Activated CD4-positive, alpha-beta T cell treated with anti-CD3 and anti-CD28 coated beads for 24 hours (primary cell): ENCODE measurements at regions not wholly inside any gene's neighbourhood (a gene's known extent, or its start where the extent isn't known, plus 50 kb on each side); places are given as distances from the start of the nearest gene placed in this dataset.
"Not testable (repeated sequence)": the region's sequence is repeated elsewhere in the genome, so short reads cannot be mapped to it uniquely, and the experiment has no call there.

Source experiments
- DNase-seq, 2 donors: peaks; one replicate each; pipeline ENCODE4 v3.0.0-alpha.2; 2020; ENCODE audit warnings: low read depth in 2 of 2

DNA sequence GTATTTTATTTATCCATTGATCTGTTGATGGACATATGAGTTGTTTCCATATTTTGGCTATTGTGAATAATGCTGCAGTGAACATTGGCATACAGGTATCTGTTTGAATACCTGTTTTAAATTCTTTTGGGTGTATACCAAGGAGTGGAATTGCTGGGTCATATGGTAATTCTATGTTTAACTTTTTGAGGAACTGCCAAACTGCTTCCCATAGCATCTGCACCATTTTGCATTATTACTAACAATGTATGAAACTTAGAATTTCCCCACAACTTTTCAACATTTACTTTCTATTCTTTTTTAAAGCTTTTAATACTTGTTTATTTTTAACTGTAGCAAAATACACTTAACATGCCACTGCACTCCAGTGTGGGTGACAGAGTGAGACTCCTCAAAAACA is 57.0 kb upstream of the MSN start:
- DNase-seq: no peak

DNA sequence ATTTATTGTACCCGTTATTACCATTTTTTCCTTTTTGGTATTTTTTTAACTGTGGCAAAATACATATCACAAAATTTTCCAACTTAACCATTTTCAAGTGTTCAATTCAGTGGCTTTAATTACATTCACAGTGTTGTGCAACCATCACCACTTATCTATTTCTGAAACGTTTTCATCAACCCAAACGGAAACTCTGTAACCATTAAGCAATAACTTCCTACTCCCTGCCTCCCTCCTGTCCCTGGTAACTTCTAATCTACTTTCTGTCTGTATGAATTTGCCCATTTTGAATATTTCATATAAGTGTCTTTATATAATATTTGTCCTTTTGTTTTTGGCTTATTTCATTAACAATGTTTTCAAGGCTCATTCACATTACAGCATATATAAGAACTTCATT is 57.4 kb upstream of the MSN start:
- no peak for DNase-seq

DNA sequence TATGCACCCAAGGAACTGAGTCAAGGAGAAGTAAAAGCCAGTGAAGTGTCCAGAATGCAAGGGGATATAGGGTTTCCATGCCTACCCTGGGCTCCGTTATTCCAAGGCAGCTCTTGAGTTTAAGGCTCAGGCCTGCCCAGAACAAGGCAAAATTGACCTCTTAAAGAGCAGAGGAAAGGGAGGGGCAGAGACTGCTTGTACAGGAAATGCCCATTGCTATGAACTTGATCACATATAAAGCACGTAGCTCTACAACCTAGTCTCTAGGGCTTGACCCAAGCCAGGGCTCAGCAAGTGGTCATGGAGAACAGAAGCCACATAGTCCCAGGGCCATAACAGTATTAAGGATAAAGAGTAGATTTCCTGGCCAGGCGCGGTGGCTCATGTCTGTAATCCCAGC is 58.2 kb upstream of the MSN start:
- no peak for DNase-seq

DNA sequence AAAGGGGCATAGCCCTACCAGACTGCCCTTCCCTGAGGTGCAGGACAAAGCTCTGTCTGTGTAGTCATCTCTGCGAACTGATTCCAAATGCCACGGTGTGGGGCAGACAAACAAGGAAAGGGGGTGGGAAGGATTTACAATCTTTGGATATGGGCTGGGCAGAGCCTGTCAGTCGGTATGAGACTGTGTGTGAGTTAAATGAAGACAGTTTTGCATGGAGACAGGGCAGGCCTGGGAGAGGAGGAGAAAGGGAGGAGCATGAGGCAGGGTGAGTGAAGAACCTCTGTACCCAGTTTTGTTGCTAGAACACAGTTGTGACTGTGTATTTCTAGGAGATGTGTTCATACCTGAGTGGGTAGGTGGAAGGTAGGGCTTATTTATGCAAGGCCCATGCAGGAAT is 59.4 kb upstream of the MSN start:
- no peak for DNase-seq

DNA sequence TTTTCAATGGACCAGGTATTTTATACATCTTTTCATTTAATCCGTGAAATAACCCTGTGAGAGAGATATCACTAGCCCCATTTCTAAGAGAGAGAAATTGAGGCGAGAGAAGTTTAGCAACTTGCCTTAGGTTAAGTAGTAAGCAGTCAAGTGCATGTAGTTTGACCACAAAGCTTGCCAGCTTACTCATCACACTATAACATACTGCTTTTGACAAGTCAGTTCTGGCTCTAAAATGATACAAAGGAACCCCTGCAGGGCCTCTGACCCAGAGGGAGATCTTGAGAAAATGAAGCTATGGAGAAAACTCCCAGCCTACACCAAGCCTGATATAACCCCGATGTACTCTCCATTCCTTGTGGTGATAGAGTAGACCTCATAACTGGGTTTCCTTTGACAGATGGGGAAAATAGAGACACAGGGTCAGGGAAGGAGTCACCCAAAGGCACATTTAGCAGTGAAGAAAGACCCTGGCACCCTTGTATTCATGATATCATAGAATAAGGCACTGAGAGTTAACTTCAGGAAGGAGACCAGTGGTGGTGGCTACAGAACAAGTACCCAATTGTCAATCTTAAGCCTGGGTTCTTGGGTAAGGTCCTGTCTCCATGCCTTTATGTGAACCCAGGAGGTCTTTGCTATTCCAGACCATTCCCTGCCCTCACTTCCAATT is 60.2 kb upstream of the MSN start:
- no peak for DNase-seq

DNA sequence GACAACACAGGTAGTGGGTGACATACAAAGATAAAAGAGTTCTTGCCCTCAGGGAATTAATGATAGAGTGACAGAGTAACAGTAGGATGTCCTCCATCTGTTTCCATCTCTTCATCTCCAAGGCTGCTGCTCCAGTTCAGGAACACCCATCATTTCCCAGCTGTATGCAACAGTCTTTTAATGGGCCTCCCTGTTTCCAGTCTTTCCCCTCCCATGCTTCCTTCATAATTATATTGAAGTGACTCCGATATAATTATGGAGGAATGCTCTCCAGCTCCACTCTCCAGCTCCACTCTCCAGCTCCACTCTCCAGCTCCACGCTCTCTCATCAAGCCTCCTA is 65.3 kb upstream of the MSN start:
- DNase-seq: no peak

DNA sequence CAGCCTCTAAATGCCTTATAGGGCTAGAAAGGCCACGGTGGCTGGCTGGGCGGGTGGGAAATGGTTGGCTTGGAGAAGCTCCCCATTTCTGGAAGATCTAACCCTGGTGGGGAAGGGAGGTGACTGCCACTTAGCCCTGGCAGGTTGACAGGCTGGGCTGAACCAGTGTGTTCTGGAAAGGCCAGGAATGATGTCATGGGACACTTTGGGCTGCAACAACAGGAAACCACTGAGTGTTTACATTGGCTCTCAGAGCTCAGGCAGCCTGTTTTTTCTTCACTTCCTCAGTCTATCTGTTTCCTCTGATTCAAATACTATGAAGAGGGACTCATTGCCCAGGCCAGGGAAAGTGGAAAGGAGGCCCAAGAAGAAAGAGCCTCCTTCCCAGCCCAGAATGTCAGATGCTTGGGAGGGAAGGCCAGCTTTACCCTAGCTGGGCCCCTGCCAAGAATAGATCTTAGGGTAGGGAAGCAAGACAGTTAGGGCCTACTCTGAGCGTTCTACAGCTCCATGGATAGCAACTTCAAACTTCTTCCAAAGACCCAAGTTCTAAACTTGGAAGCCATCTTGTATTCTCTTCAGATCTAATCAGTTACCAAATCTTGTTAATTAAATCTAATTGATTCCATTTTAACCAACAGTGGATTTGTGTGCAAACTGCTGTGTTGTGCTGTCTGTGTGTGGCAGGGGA is 65.8 kb upstream of the MSN start:
- peak in 1 of 2 donors; percentile 16 for DNase-seq

DNA sequence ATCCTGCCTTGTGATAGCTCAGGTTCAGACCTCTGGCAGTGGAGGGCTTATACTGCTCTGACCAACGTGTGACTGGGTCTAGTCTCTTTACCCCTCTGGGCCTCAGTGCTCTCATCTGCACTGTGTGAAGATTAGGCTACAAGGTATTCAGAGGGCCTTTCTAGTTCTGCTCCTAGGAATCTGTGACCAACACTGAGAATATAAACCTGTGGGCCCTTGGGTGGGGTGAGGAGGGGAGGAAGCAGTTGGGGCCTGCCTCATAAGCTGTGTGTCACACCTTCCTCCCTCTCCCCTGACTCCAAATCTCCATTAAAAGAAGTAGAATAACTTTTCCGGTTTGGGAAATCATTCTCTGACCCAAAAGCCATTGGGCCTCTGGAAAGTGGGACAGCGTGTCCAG is 66.3 kb upstream of the MSN start:
- no peak for DNase-seq

DNA sequence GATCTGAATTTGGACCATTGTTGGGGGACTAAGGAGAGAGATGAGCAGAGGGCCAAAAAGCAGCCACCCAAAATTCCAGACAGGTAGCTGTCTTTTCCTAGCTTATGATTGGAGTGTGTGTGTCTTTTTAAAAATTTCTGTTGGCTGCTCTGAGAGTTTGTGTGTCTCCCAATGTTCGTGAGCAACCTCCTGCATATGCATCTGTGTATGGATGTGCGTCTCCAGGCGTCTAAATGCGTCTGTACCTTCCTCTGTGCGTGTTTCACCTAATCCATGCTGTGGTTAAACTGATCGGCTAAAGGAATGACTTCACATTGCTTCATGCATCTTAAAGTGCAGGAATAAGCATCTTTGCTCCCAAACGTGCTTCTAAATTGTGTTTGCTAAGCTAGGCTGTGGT is 65.5 kb upstream of the LAS1L start:
- no peak for DNase-seq

DNA sequence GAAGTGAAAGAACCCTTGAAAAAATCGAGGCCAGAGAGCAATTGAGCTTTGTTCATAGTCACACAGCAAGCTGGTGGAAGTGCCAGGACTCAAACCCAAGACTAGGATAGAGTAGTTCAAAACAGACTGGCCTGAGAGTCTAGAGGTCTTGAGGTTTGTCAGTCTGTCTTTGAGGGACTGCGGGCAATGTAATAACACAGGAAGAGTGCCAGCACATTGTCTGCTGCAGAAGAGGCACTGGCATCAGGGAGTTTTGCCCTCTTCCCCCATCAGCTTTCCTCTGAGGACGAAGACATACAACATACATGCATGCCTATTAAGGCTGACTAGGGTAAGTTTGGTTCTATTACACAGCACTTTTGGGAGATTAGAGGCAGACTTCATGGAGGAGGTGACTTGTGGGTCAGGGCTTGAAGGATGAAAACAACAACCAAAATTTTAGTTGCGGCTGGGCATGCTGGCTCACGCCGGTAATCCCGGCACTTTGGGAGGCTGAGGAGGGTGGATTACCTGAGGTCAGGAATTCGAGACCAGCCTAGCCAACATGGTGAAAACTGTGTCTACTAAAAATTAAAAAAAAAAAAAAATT is 64.1 kb upstream of the LAS1L start:
- DNase-seq: no peak

DNA sequence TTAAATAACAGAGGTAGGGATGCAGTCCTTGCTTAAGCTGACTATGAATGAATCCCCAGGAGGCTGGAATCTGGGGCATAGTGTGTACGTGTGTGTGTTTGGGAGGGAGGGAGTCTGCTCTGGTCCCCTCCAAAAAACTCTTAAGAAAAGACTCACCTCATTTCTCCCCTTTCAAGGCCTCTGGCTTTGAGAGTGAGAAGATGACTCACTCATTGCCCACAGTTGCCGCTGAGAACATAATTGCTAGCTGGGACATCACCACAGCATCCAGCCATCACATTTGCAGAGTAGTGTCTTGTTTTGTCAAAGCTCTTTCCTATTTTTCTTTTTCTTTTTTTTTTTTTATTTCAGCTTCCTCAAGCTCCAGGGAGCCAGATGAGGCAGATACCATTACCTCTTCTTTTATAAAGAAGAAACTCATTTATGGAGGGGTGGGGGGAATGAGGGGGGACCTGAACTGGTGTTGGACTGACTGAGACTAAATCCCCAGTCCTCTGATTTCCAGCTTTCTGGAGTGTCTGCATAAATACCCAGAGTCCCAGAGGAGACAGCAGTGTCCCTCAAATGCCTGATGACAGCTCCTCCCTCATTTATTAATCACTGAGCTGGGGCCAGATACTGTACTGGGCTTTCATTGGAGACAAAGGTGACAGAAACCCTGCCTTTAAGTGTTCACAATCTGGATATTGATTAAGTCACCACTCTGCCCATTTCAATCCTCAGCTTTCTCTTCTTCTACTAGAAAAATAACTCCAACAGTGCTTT is 61.9 kb upstream of the LAS1L start:
- DNase-seq: peak in 1 of 2 donors; percentile 32

DNA sequence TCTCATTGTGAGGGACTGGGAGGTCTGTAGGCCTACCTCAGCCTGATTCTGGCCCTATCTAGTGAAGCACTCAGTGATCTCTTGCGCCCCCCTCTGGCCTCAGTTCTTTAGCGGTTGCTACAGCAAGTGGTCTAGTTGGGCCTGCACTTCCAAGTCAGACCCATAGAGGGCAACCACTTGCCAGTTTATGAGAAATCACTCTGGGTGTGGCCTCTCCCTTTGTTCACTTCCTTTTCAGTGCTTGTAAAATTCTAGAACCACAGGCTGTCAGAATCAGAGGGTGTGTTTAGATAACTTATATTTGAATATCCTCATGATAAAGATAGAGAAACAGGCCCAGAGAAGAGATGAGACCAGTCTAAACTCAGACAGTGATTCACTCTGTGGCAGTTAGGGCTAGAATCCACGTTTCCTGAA is 60.9 kb upstream of the LAS1L start:
- peak; percentile 90 to 96 for DNase-seq

DNA sequence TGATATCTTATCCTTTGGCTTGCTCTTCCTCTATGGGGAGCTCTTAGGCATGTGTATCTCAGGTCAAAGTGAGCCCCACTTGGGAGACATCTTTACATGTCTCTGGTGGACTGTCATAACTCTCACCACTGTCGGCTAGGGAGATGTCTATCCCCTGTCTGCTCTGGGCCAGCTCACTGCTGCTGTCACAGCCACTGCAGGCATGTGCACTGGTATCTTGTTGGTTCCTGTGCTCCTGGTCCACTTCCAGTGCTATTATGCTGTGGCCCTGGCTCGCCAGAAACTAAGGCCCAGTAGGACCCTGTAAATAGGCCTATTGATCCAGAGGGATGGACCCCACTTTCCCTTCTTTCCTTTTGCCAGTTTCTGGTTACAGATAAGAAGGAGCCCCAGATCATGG is 56.6 kb upstream of the LAS1L start:
- no peak for DNase-seq

DNA sequence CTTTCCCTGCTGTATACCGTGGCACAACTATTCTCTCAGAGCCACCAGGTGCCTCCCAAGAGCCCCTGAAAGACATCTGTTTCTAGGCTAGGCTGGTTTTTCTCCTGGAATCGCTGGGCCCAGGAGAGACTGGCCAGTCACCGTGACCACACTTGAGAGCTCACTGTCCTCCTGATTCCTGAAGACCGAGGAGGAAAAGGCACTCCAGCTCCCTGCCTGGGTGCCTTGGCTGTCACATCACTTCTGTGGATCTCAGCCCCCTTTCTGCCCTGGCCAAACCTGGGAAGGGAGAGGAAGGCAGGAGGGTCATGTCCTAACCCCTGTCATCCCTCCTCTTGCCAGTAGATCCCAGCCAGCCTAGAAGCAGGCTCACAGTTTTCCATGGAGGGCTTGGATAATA is 54.7 kb upstream of the LAS1L start:
- DNase-seq: no peak

DNA sequence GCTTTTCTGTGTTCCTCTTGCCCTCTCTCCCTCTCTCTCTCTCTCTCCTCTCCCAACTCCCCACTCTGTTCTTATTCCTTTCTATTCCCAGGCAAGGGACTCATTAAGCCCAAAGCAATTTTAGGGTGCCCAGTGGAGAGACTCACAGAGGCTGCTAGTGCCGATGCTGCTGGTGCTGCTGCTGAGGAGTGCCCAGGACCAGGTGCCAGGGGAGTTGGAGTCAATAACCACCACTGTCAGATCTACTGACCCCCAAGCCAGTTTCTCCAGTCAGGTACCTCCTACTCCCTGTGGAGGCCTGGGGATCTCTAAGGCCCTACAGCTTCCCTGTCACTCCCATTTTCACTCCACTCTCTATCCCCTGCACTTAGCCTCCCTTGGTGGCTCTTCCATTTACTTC is 54.2 kb upstream of the LAS1L start:
- DNase-seq: no peak

DNA sequence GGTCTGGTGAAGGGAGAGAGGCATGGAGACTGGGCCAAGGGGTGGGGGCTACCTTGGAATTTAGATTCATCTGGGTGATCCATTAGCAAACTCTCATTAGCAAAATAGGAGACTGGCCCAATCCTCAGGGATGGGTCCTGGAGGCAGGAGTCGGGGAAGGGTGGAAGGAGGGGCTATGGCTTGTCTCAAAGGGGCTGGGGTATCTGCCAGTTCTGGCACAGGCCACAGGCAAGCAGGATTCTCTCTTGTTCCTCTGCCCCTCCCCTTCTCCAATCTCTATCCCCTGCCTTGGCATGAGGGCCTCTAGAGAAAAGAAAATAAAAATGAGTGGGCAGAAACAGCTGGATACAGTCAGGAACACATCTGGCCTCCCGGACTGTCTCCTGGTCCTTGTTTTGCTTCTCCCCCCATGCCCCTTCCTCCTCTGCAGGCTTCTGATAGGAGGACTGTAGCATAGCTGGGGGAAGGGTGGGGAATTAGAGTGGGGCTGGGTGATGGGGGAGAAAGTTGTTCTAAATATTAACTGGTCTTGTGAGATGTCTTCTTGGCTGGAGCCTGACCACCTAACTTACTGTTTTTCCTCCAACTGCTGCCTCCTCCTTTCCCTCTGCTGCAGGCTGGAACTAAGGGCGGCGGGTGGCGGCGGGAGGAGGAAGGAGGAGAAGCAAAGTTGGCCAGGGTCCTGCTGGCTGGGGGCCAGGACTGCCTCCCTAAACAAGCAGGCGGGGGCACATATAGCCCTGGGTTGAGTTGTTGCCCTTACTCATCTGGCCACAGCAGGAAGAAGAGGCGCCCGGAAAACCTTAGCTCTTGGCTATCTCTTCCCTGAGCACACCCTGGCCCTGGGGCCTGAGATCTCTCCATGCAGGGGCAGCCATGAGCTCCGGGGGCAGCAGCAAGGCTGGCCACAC is 53.3 kb upstream of the LAS1L start:
- DNase-seq: no peak

DNA sequence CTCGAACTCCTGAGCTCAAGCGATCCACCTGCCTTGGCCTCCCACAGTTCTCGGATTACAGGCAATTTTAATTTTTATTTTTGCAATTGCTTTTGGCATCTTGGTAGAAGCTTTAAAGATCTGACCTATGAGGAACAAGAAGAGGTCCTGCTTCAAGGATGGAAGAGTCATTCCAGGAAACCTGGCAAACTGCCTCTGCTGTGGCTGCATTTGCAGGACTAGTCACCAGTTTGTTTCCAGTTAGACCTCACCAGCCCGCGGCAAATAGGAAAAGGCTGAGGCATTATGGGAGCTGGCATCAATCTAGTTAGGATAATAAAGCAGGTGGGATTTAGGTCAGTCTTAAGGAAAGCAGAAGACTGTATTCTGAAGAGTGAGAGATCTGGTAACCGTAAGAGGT is 51.9 kb upstream of the LAS1L start:
- no peak for DNase-seq

DNA sequence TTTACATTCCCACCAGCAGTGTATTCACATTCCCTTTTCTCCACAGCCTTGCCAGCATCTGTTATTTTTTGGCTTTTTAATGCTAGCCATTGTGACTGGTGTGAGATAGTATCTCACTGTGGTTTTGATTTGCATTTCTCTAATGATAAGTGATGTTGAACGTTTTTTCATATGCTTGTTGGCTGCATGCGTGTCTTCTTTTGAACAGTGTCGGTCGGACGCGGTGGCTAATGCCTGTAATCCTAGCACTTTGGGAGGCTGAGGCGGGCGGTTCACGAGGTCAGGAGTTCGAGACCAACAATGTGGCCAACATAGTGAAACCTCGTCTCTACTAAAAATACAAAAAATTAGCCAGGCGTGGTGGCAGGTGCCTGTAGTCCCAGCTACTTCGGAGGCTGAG is 50.6 kb upstream of the LAS1L start:
- DNase-seq: not testable (repeated sequence)
